ENCODE measurements at regions not wholly inside any gene's neighbourhood (a gene's known extent, or its start where the extent isn't known, plus 50 kb on each side); places are given as distances from the start of the nearest gene placed in this dataset.

DNA sequence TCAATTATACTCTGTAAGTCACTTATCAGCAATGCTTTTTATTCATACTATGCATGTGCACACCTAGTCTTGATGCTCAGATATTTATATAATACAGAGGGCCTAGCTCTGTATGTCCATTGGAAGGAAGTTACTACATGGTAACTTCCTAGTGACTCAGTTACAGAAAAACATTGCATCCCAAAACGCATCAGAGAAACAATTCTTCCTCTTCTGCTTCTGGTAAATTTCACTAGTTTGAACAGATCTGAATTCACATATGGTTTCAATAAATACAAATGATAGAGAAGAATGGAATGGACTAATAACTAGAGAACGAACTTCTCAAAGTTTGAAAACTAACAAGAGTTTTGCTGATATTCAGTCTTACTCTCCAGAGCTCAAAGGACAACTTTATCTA is 811.3 kb upstream of the ADGRL2 start:
- TF ChIP-seq, protein P1, sequence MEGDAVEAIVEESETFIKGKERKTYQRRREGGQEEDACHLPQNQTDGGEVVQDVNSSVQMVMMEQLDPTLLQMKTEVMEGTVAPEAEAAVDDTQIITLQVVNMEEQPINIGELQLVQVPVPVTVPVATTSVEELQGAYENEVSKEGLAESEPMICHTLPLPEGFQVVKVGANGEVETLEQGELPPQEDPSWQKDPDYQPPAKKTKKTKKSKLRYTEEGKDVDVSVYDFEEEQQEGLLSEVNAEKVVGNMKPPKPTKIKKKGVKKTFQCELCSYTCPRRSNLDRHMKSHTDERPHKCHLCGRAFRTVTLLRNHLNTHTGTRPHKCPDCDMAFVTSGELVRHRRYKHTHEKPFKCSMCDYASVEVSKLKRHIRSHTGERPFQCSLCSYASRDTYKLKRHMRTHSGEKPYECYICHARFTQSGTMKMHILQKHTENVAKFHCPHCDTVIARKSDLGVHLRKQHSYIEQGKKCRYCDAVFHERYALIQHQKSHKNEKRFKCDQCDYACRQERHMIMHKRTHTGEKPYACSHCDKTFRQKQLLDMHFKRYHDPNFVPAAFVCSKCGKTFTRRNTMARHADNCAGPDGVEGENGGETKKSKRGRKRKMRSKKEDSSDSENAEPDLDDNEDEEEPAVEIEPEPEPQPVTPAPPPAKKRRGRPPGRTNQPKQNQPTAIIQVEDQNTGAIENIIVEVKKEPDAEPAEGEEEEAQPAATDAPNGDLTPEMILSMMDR (IDR thresholded peaks at IDR 0.05; ENCODE audit: borderline replicate concordance, extremely low read depth, insufficient read depth): no peak
- H3K36me3 ChIP-seq (ENCODE audit: control insufficient read depth in 2 of 3, insufficient read depth in 3 of 3, low read length in 3 of 3): no peaks in the 10 kb centered on the region
- intact Hi-C loops (cut with DNase I): no loop called here
- no peak overlapping the region for H3K9ac ChIP-seq (ENCODE audit: low read length in 3 of 3)
- H3K4me3 ChIP-seq (ENCODE audit: low read length in 3 of 3): no peak overlapping the region
- FAIRE-seq (no peak), DNase-seq (no peak)
- no peaks in the 10 kb centered on the region for H3K9me3 ChIP-seq (ENCODE audit: control insufficient read depth in 2 of 3, insufficient read depth in 1 of 3, low read length in 3 of 3)
- H3K27me3 ChIP-seq (ENCODE audit: control insufficient read depth, insufficient read depth, low read length): no peaks in the 10 kb centered on the region
- no peaks in the 10 kb centered on the region for H3K4me1 ChIP-seq (ENCODE audit: control insufficient read depth in 2 of 3, insufficient read depth in 2 of 3, low read depth in 1 of 3, low read length in 3 of 3)
- H3K27ac ChIP-seq (ENCODE audit: low read depth in 2 of 2, low read length in 2 of 2): no peak overlapping the region

- intact Hi-C loops (cut with DNase I): no loop called here
- DNase-seq: peak in 1 of 5 donors; percentile 25
- no peaks in the 10 kb centered on the region for H3K4me1 ChIP-seq (ENCODE audit: control insufficient read depth in 2 of 3, insufficient read depth in 2 of 3, low read depth in 1 of 3, low read length in 3 of 3)
- no peaks in the 10 kb centered on the region for H3K9me3 ChIP-seq (ENCODE audit: control insufficient read depth in 2 of 3, insufficient read depth in 1 of 3, low read length in 3 of 3)
- no peaks in the 10 kb centered on the region for H3K36me3 ChIP-seq (ENCODE audit: control insufficient read depth in 2 of 3, insufficient read depth in 3 of 3, low read length in 3 of 3)
- H3K27ac ChIP-seq (ENCODE audit: low read depth in 2 of 2, low read length in 2 of 2): no peak overlapping the region
- TF ChIP-seq, protein P1 (IDR thresholded peaks at IDR 0.05; ENCODE audit: borderline replicate concordance, extremely low read depth, insufficient read depth): no peak
- H3K9ac ChIP-seq (ENCODE audit: low read length in 3 of 3): no peak overlapping the region
- no peak for FAIRE-seq
- H3K4me3 ChIP-seq (ENCODE audit: low read length in 3 of 3): no peak overlapping the region
- no peaks in the 10 kb centered on the region for H3K27me3 ChIP-seq (ENCODE audit: control insufficient read depth, insufficient read depth, low read length)
Measured at GRCh38 chr1:80988926-80989325, 811.8 kb upstream of the ADGRL2 start.

- no peak overlapping the region for H3K4me3 ChIP-seq (ENCODE audit: low read length in 3 of 3)
- H3K27ac ChIP-seq (ENCODE audit: low read depth in 2 of 2, low read length in 2 of 2): no peak overlapping the region
- no peaks in the 10 kb centered on the region for H3K36me3 ChIP-seq (ENCODE audit: control insufficient read depth in 2 of 3, insufficient read depth in 3 of 3, low read length in 3 of 3)
- intact Hi-C loops (cut with DNase I): no loop called here
- no peak for FAIRE-seq
- H3K9me3 ChIP-seq (ENCODE audit: control insufficient read depth in 2 of 3, insufficient read depth in 1 of 3, low read length in 3 of 3): no peaks in the 10 kb centered on the region
- no peak overlapping the region for H3K9ac ChIP-seq (ENCODE audit: low read length in 3 of 3)
- H3K4me1 ChIP-seq (ENCODE audit: control insufficient read depth in 2 of 3, insufficient read depth in 2 of 3, low read depth in 1 of 3, low read length in 3 of 3): no peaks in the 10 kb centered on the region
- TF ChIP-seq, protein P1 (IDR thresholded peaks at IDR 0.05; ENCODE audit: borderline replicate concordance, extremely low read depth, insufficient read depth): no peak
- DNase-seq: no peak
- no peaks in the 10 kb centered on the region for H3K27me3 ChIP-seq (ENCODE audit: control insufficient read depth, insufficient read depth, low read length)
Measured at GRCh38 chr1:80987824-80988223, 812.9 kb upstream of the ADGRL2 start.

GRCh38 chr1:80987106-80987505 is 813.6 kb upstream of the ADGRL2 start:
- Histone ChIP-seq H3K4me3 (ENCODE audit: low read length in 3 of 3) (no peak overlapping the region), H3K36me3 (ENCODE audit: control insufficient read depth in 2 of 3, insufficient read depth in 3 of 3, low read length in 3 of 3) (no peaks in the 10 kb centered on the region), H3K27me3 (ENCODE audit: control insufficient read depth, insufficient read depth, low read length) (no peaks in the 10 kb centered on the region), H3K9me3 (ENCODE audit: control insufficient read depth in 2 of 3, insufficient read depth in 1 of 3, low read length in 3 of 3) (no peaks in the 10 kb centered on the region), H3K4me1 (ENCODE audit: control insufficient read depth in 2 of 3, insufficient read depth in 2 of 3, low read depth in 1 of 3, low read length in 3 of 3) (no peaks in the 10 kb centered on the region), H3K9ac (ENCODE audit: low read length in 3 of 3) (no peak overlapping the region), H3K27ac (ENCODE audit: low read depth in 2 of 2, low read length in 2 of 2) (no peak overlapping the region)
- TF ChIP-seq, protein P1 (IDR thresholded peaks at IDR 0.05; ENCODE audit: borderline replicate concordance, extremely low read depth, insufficient read depth): no peak
- FAIRE-seq (no peak), DNase-seq (no peak)
- intact Hi-C loops (cut with DNase I): no loop called here

Measured in kidney (tissue), 13 donors.